SK-N-SH (cell line): ENCODE measurements at regions not wholly inside any gene's neighbourhood (a gene's known extent, or its start where the extent isn't known, plus 50 kb on each side); places are given as distances from the start of the nearest gene placed in this dataset.

Experiments
- CTCF ChIA-PET: fragments of 300-600, 350-600 bp; formaldehyde crosslinking; extraction: SDS; loops from one replicate; lab custom pipeline; 2021; lab: Yijun Ruan, JAX
- POLR2A ChIA-PET: fragments of 350-600 bp; sonication (Branson Sonifier 250); formaldehyde crosslinking; extraction: SDS; loops from one replicate; lab custom pipeline; 2020; ENCODE audit warnings: antibody characterized with exemption, inconsistent platforms; lab: Yijun Ruan, JAX
- DNase-seq: peaks from one replicate; pipeline ENCODE4 v3.0.0; 2012
- H2AFZ ChIP-seq: fragments of 200-600 bp; sonication (generic); 2 replicates; pipeline ENCODE4 v1.8.1; 2016; ENCODE audit warnings: antibody characterized with exemption, mild to moderate bottlenecking, low read depth
- H3F3A ChIP-seq: fragments of 200-600 bp; sonication (generic); replicated peaks from 2 replicates; pipeline ENCODE3; 2016; ENCODE audit warnings: antibody characterized with exemption, mild to moderate bottlenecking; ENCODE audit not compliant: insufficient read depth
- H3K27ac ChIP-seq, 2 experiments: fragments of 200-500 bp in 1 of 2; fragments of 200-600 bp in 1 of 2; sonication (Bioruptor generic) in 1 of 2; sonication (generic), shearing (Covaris generic) in 1 of 2; 2 replicates each; pipeline versions ENCODE4 v1.5.1 to v1.6.1; 2014 to 2016; ENCODE audit warnings: low read depth in 2 of 2, inconsistent platforms in 1 of 2, low read length in 1 of 2, mild to moderate bottlenecking in 1 of 2, mixed read lengths in 1 of 2
- H3K27me3 ChIP-seq: fragments of 200-600 bp; sonication (generic), shearing (Covaris generic); 2 replicates; pipeline ENCODE4 v1.6.1; 2016; ENCODE audit warnings: mixed run types; ENCODE audit not compliant: insufficient read depth
- H3K36me3 ChIP-seq, 2 experiments: fragments of 200-500 bp in 1 of 2; fragments of 200-600 bp in 1 of 2; sonication (Bioruptor generic) in 1 of 2; sonication (generic) in 1 of 2; replicated peaks in 1 of 2; 2 replicates each; pipeline versions ENCODE3 to v1.5.1; 2014 to 2016; ENCODE audit warnings: low read length in 1 of 2, mild to moderate bottlenecking in 1 of 2; ENCODE audit not compliant: insufficient read depth in 2 of 2, control insufficient read depth in 1 of 2
- H3K4me1 ChIP-seq, 2 experiments: fragments of 200-500 bp in 1 of 2; fragments of 200-600 bp in 1 of 2; sonication (Bioruptor generic) in 1 of 2; sonication (generic), shearing (Covaris generic) in 1 of 2; 2 replicates each; pipeline versions ENCODE4 v1.5.1 to v1.6.1; 2014 to 2016; ENCODE audit warnings: low read depth in 1 of 2, low read length in 1 of 2, mixed run types in 1 of 2; ENCODE audit not compliant: insufficient read depth in 2 of 2, control insufficient read depth in 1 of 2
- H3K4me2 ChIP-seq: fragments of 200-600 bp; sonication (generic), shearing (Covaris generic); 2 replicates; pipeline ENCODE4 v1.6.1; 2017; ENCODE audit warnings: mixed run types
- H3K4me3 ChIP-seq, 2 experiments: fragments of 200-500 bp in 1 of 2; fragments of 200-600 bp in 1 of 2; sonication (Bioruptor generic) in 1 of 2; sonication (generic), shearing (Covaris generic) in 1 of 2; 2 replicates each; pipeline versions ENCODE4 v1.5.1 to v1.8.1; 2014 to 2016; ENCODE audit warnings: low read depth in 2 of 2, inconsistent platforms in 1 of 2, low read length in 1 of 2, mild to moderate bottlenecking in 1 of 2, mixed read lengths in 1 of 2, moderate library complexity in 1 of 2
- H3K79me2 ChIP-seq: fragments of 200-600 bp; sonication (generic); 2 replicates; pipeline ENCODE4 v1.8.1; 2017; ENCODE audit warnings: mild to moderate bottlenecking; ENCODE audit not compliant: insufficient read depth
- H3K9ac ChIP-seq: fragments of 200-600 bp; sonication (generic); 2 replicates; pipeline ENCODE4 v1.6.1; 2017; ENCODE audit warnings: mixed run types
- H3K9me2 ChIP-seq: fragments of 200-600 bp; sonication (generic); 2 replicates; pipeline ENCODE4 v1.6.1; 2017; ENCODE audit warnings: mixed run types
- H3K9me3 ChIP-seq: fragments of 200-600 bp; sonication (generic); 2 replicates; pipeline ENCODE4 v1.6.1; 2017; ENCODE audit warnings: mixed run types, mild to moderate bottlenecking, moderate library complexity
- H4K20me1 ChIP-seq: fragments of 200-600 bp; sonication (generic); 2 replicates; pipeline ENCODE4 v1.6.1; 2017; ENCODE audit warnings: mild to moderate bottlenecking, mixed run types; ENCODE audit not compliant: insufficient read depth
- CHD2 ChIP-seq: fragments of 150-350 bp; IDR thresholded peaks from 2 replicates; pipeline ENCODE4 v1.6.1; 2018; ENCODE audit warnings: low read length; ENCODE audit not compliant: partially characterized antibody
- ELF1 ChIP-seq: IDR thresholded peaks from 2 replicates; pipeline ENCODE4 v1.4.0; 2012
- EZH2phosphoT487 ChIP-seq: fragments of 200-600 bp; sonication (generic); IDR thresholded peaks from 2 replicates; pipeline ENCODE4 v1.6.1; 2017; ENCODE audit warnings: low read depth, mixed run types, mild to moderate bottlenecking, antibody characterized with exemption, moderate library complexity, borderline replicate concordance
- FOSL2 ChIP-seq: IDR thresholded peaks from 2 replicates; pipeline ENCODE4 v1.4.0; 2012; ENCODE audit warnings: low read depth, mild to moderate bottlenecking, moderate library complexity, borderline replicate concordance
- FOXJ3 ChIP-seq: sonication (generic); formaldehyde crosslinking; IDR thresholded peaks from 2 replicates; pipeline ENCODE4 v1.5.1; 2020; ENCODE audit warnings: mild to moderate bottlenecking, missing genetic modification reagents
- FOXM1 ChIP-seq: IDR thresholded peaks from 2 replicates; pipeline ENCODE4 v1.4.0; 2012; ENCODE audit warnings: low read depth, mild to moderate bottlenecking
- GABPA ChIP-seq: IDR thresholded peaks from 2 replicates; pipeline ENCODE4 v1.4.0; 2012; ENCODE audit warnings: low read depth, mild to moderate bottlenecking
- JUND ChIP-seq: IDR thresholded peaks from 2 replicates; pipeline ENCODE4 v1.4.0; 2012
- MXI1 ChIP-seq: IDR thresholded peaks from 2 replicates; pipeline ENCODE4 v1.6.1; 2012; ENCODE audit warnings: mild to moderate bottlenecking, low read depth, low read length, improper control_type of control experiment
- NRF1 ChIP-seq: IDR thresholded peaks from 2 replicates; pipeline ENCODE4 v1.6.1; 2012; ENCODE audit warnings: low read depth, mild to moderate bottlenecking, low read length
- PBX3 ChIP-seq: IDR thresholded peaks from 2 replicates; pipeline ENCODE4; 2012
- POLR2AphosphoS5 ChIP-seq: IDR thresholded peaks from 2 replicates; pipeline ENCODE4 v1.6.1; 2012; ENCODE audit warnings: low read depth, low read length
- RCOR1 ChIP-seq: fragments of 150-350 bp; IDR thresholded peaks from 2 replicates; pipeline ENCODE4 v1.6.1; 2017; ENCODE audit warnings: antibody characterized with exemption, low read length
- SIN3A ChIP-seq: IDR thresholded peaks from 2 replicates; pipeline ENCODE4 v1.6.1; 2012; ENCODE audit warnings: low read depth, mild to moderate bottlenecking, low read length, moderate library complexity, borderline replicate concordance
- TCF12 ChIP-seq: IDR thresholded peaks from 2 replicates; pipeline ENCODE4 v1.4.0; 2012
- TEAD4 ChIP-seq: IDR thresholded peaks from 2 replicates; pipeline ENCODE4 v1.4.0; 2012; ENCODE audit warnings: mild to moderate bottlenecking, borderline replicate concordance; ENCODE audit not compliant: insufficient read depth
- USF1 ChIP-seq: IDR thresholded peaks from 2 replicates; pipeline ENCODE4 v1.4.0; 2012; ENCODE audit warnings: low read depth, borderline replicate concordance
- USF2 ChIP-seq: fragments of 150-350 bp; IDR thresholded peaks from 2 replicates; pipeline ENCODE4 v1.6.1; 2017; ENCODE audit warnings: antibody characterized with exemption, low read length, low read depth, borderline replicate concordance
- ZBTB33 ChIP-seq: IDR thresholded peaks from 2 replicates; pipeline ENCODE4 v1.4.0; 2012; ENCODE audit warnings: low read depth, borderline replicate concordance
- WGBS: methylation state at CpG from one replicate; pipeline ENCODE4 v1.1.6; 2017; ENCODE audit warnings: low lambda C conversion rate; 5-methylcytosine and 5-hydroxymethylcytosine counted together
- TF ChIP-seq, protein P1 (sequence below): IDR thresholded peaks from 2 replicates; pipeline ENCODE4 v1.6.1; 2012; ENCODE audit warnings: mild to moderate bottlenecking, low read depth, low read length, moderate library complexity

GRCh38 chr14:83133981-83134645 is 1600.5 kb upstream of the SEL1L start:
- Histone ChIP-seq H4K20me1 (no peaks in the 10 kb centered on the region), H3K27ac (no peak overlapping the region), H3K4me2 (no peak overlapping the region), H3K9me2 (no peaks in the 10 kb centered on the region), H3K36me3 (no peaks in the 10 kb centered on the region), H3K9me3 (no peaks in the 10 kb centered on the region), H3K79me2 (no peaks in the 10 kb centered on the region; the same call in 1 of the 2 replicates), H3F3A (no peaks in the 10 kb centered on the region), H3K4me1 (no peaks in the 10 kb centered on the region), H3K9ac (no peak overlapping the region), H2AFZ (no peak overlapping the region), H3K27me3 (peaks cover 8% of the 10 kb centered on the region; the same call in 1 of the 2 replicates), H3K4me3 (no peak overlapping the region)
- no peak for DNase-seq
- CTCF ChIA-PET, result no interaction called here
- WGBS, result 9% methylated on average over 9 of the region's 9 CpGs
- TF ChIP-seq GABPA (no peak), USF1 (no peak), EZH2phosphoT487 (no peak), NRF1 (no peak), POLR2AphosphoS5 (no peak), JUND (no peak), ELF1 (no peak), MXI1 (no peak), CHD2 (no peak), PBX3 (no peak), TEAD4 (no peak), ZBTB33 (no peak), SIN3A (no peak), FOSL2 (no peak), TCF12 (no peak), RCOR1 (no peak), USF2 (no peak), FOXJ3 (CRISPR knock-in tag) (no peak), FOXM1 (no peak)
- TF ChIP-seq, protein P1, sequence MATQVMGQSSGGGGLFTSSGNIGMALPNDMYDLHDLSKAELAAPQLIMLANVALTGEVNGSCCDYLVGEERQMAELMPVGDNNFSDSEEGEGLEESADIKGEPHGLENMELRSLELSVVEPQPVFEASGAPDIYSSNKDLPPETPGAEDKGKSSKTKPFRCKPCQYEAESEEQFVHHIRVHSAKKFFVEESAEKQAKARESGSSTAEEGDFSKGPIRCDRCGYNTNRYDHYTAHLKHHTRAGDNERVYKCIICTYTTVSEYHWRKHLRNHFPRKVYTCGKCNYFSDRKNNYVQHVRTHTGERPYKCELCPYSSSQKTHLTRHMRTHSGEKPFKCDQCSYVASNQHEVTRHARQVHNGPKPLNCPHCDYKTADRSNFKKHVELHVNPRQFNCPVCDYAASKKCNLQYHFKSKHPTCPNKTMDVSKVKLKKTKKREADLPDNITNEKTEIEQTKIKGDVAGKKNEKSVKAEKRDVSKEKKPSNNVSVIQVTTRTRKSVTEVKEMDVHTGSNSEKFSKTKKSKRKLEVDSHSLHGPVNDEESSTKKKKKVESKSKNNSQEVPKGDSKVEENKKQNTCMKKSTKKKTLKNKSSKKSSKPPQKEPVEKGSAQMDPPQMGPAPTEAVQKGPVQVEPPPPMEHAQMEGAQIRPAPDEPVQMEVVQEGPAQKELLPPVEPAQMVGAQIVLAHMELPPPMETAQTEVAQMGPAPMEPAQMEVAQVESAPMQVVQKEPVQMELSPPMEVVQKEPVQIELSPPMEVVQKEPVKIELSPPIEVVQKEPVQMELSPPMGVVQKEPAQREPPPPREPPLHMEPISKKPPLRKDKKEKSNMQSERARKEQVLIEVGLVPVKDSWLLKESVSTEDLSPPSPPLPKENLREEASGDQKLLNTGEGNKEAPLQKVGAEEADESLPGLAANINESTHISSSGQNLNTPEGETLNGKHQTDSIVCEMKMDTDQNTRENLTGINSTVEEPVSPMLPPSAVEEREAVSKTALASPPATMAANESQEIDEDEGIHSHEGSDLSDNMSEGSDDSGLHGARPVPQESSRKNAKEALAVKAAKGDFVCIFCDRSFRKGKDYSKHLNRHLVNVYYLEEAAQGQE, result no peak
- POLR2A ChIA-PET, result no interaction called here
